Hepatocyte (in vitro differentiated cells): ENCODE measurements at regions not wholly inside any gene's neighbourhood (a gene's known extent, or its start where the extent isn't known, plus 50 kb on each side); places are given as distances from the start of the nearest gene placed in this dataset.

Source experiments
- DNase-seq: peaks from one replicate; pipeline ENCODE4 v3.0.0-alpha.2; 2016; ENCODE audit warnings: low spot score
- H2AFZ ChIP-seq: fragments of 200-600 bp; sonication (generic); 2 replicates; pipeline ENCODE4 v1.6.0; 2016; ENCODE audit warnings: antibody characterized with exemption, mild to moderate bottlenecking
- H3K27ac ChIP-seq: fragments of 200-600 bp; sonication (generic); 2 replicates; pipeline ENCODE4 v1.5.1; 2016; ENCODE audit warnings: mild to moderate bottlenecking
- H3K27me3 ChIP-seq: fragments of 200-600 bp; sonication (generic); 2 replicates; pipeline ENCODE4 v1.6.1; 2016
- H3K36me3 ChIP-seq: fragments of 200-600 bp; sonication (generic); replicated peaks from 2 replicates; pipeline ENCODE4 v1.5.1; 2016; ENCODE audit warnings: low read depth; ENCODE audit not compliant: insufficient read depth
- H3K4me1 ChIP-seq: fragments of 200-600 bp; sonication (generic); 2 replicates; pipeline ENCODE4 v1.5.1; 2016; ENCODE audit warnings: mild to moderate bottlenecking, moderate library complexity; ENCODE audit not compliant: insufficient read depth
- H3K4me2 ChIP-seq: fragments of 200-600 bp; sonication (generic); 2 replicates; pipeline ENCODE4 v1.6.0; 2016
- H3K4me3 ChIP-seq: fragments of 200-600 bp; sonication (generic); 2 replicates; pipeline ENCODE4 v1.5.1; 2016; ENCODE audit warnings: mild to moderate bottlenecking
- H3K79me2 ChIP-seq: fragments of 200-600 bp; sonication (generic); 2 replicates; pipeline ENCODE4 v1.6.0; 2017; ENCODE audit warnings: mild to moderate bottlenecking
- H3K9me2 ChIP-seq: fragments of 200-600 bp; sonication (generic); replicated peaks from 2 replicates; pipeline ENCODE4 v1.6.0; 2017; ENCODE audit warnings: mild to moderate bottlenecking; ENCODE audit not compliant: insufficient read depth
- H3K9me3 ChIP-seq: fragments of 200-600 bp; sonication (generic); 2 replicates; pipeline ENCODE4 v1.5.1; 2016; ENCODE audit warnings: low read depth, mild to moderate bottlenecking
- H4K20me1 ChIP-seq: fragments of 200-600 bp; sonication (generic); 2 replicates; pipeline ENCODE4 v1.6.0; 2016; ENCODE audit warnings: mild to moderate bottlenecking; ENCODE audit not compliant: insufficient read depth, poor library complexity, severe bottlenecking
- CTCF ChIP-seq: fragments of 200-600 bp; sonication (generic); IDR thresholded peaks from 2 replicates; pipeline ENCODE4 v1.5.1; 2016; ENCODE audit warnings: antibody characterized with exemption, mild to moderate bottlenecking; ENCODE audit not compliant: poor library complexity
- EZH2 ChIP-seq: fragments of 200-600 bp; sonication (generic); IDR thresholded peaks from 2 replicates; pipeline ENCODE4 v1.6.1; 2016; ENCODE audit warnings: antibody characterized with exemption, mild to moderate bottlenecking, borderline replicate concordance
- EZH2phosphoT487 ChIP-seq: fragments of 200-600 bp; sonication (generic); IDR thresholded peaks from one replicate; pipeline ENCODE4 v1.6.1; 2018; ENCODE audit warnings: antibody characterized with exemption, mild to moderate bottlenecking, low read depth, moderate library complexity; ENCODE audit not compliant: unreplicated experiment, severe bottlenecking
- WGBS: methylation state at CpG from one replicate; pipeline ENCODE4 v1.1.6; 2016; ENCODE audit warnings: low lambda C conversion rate; ENCODE audit errors: missing lambda C conversion rate; 5-methylcytosine and 5-hydroxymethylcytosine counted together

GRCh38 chr3:117632191-117632590 is 922.6 kb downstream of the TUSC7 start:
- no peak overlapping the region for H3K4me3 ChIP-seq
- no peak overlapping the region for H3K4me2 ChIP-seq
- TF ChIP-seq EZH2: no peak
- no peak for TF ChIP-seq EZH2phosphoT487
- TF ChIP-seq CTCF: no peak
- H3K4me1 ChIP-seq: peaks cover 16% of the 10 kb centered on the region
- no peaks in the 10 kb centered on the region for H4K20me1 ChIP-seq
- DNase-seq: no peak
- no peaks in the 10 kb centered on the region for H3K9me3 ChIP-seq
- H3K36me3 ChIP-seq: no peaks in the 10 kb centered on the region
- H3K79me2 ChIP-seq: no peaks in the 10 kb centered on the region
- no peak overlapping the region for H2AFZ ChIP-seq
- 43% methylated on average over 2 of the region's 2 CpGs for WGBS
- no peak overlapping the region for H3K27ac ChIP-seq
- H3K9me2 ChIP-seq: no peaks in the 10 kb centered on the region
- H3K27me3 ChIP-seq: no peaks in the 10 kb centered on the region

GRCh38 chr3:117633207-117633606 is 923.6 kb downstream of the TUSC7 start:
- no peak overlapping the region for H3K27ac ChIP-seq
- H4K20me1 ChIP-seq: no peaks in the 10 kb centered on the region
- no peaks in the 10 kb centered on the region for H3K79me2 ChIP-seq
- H3K36me3 ChIP-seq: no peaks in the 10 kb centered on the region
- TF ChIP-seq EZH2 (no peak), EZH2phosphoT487 (no peak), CTCF (no peak)
- peaks cover 16% of the 10 kb centered on the region for H3K4me1 ChIP-seq
- no peaks in the 10 kb centered on the region for H3K9me3 ChIP-seq
- DNase-seq: no peak
- no peak overlapping the region for H3K4me2 ChIP-seq
- H3K27me3 ChIP-seq: no peaks in the 10 kb centered on the region
- WGBS: 88% methylated on average over 4 of the region's 4 CpGs
- no peak overlapping the region for H2AFZ ChIP-seq
- H3K9me2 ChIP-seq: no peaks in the 10 kb centered on the region
- no peak overlapping the region for H3K4me3 ChIP-seq

GRCh38 chr3:117637666-117638065 is 928.1 kb downstream of the TUSC7 start:
- Histone ChIP-seq H3K27ac (no peak overlapping the region), H3K9me3 (no peaks in the 10 kb centered on the region), H3K4me3 (no peak overlapping the region), H3K36me3 (no peaks in the 10 kb centered on the region), H3K9me2 (no peaks in the 10 kb centered on the region), H2AFZ (no peak overlapping the region), H3K4me2 (no peak overlapping the region), H4K20me1 (no peaks in the 10 kb centered on the region), H3K27me3 (no peaks in the 10 kb centered on the region), H3K79me2 (no peaks in the 10 kb centered on the region), H3K4me1 (no peaks in the 10 kb centered on the region)
- DNase-seq: no peak
- WGBS: 95% methylated on average over 5 of the region's 5 CpGs
- TF ChIP-seq EZH2phosphoT487 (no peak), EZH2 (no peak), CTCF (no peak)

GRCh38 chr3:117644203-117644602 is 934.6 kb downstream of the TUSC7 start:
- no peak for TF ChIP-seq EZH2
- TF ChIP-seq EZH2phosphoT487: no peak
- TF ChIP-seq CTCF: no peak
- no peak overlapping the region for H3K27ac ChIP-seq
- no peaks in the 10 kb centered on the region for H3K9me2 ChIP-seq
- H3K4me1 ChIP-seq: no peaks in the 10 kb centered on the region
- no peak overlapping the region for H2AFZ ChIP-seq
- H3K27me3 ChIP-seq: no peaks in the 10 kb centered on the region
- DNase-seq: no peak
- H4K20me1 ChIP-seq: no peaks in the 10 kb centered on the region
- no peaks in the 10 kb centered on the region for H3K9me3 ChIP-seq
- H3K79me2 ChIP-seq: no peaks in the 10 kb centered on the region
- H3K4me2 ChIP-seq: no peak overlapping the region
- no peak overlapping the region for H3K4me3 ChIP-seq
- no peaks in the 10 kb centered on the region for H3K36me3 ChIP-seq
